ENCODE measurements at regions not wholly inside any gene's neighbourhood (a gene's known extent, or its start where the extent isn't known, plus 50 kb on each side); places are given as distances from the start of the nearest gene placed in this dataset.

GRCh38 chr4:54395013-54395527, 166.0 kb downstream of the PDGFRA start:
- TF ChIP-seq POLR2AphosphoS5 (IDR thresholded peaks at IDR 0.05; ENCODE audit: low read depth, low read length) (no peak), TAF1 (IDR thresholded peaks at IDR 0.05; ENCODE audit: borderline replicate concordance, insufficient read depth, low read length) (no peak), SIN3A (IDR thresholded peaks at IDR 0.05; ENCODE audit: borderline replicate concordance, insufficient read depth, low read length) (no peak), FOXP2 (optimal IDR thresholded peaks at IDR 0.05; ENCODE audit: borderline replicate concordance, extremely low read depth, extremely low read length, insufficient read depth) (no peak)
